ENCODE measurements at regions not wholly inside any gene's neighbourhood (a gene's known extent, or its start where the extent isn't known, plus 50 kb on each side); places are given as distances from the start of the nearest gene placed in this dataset.

DNA sequence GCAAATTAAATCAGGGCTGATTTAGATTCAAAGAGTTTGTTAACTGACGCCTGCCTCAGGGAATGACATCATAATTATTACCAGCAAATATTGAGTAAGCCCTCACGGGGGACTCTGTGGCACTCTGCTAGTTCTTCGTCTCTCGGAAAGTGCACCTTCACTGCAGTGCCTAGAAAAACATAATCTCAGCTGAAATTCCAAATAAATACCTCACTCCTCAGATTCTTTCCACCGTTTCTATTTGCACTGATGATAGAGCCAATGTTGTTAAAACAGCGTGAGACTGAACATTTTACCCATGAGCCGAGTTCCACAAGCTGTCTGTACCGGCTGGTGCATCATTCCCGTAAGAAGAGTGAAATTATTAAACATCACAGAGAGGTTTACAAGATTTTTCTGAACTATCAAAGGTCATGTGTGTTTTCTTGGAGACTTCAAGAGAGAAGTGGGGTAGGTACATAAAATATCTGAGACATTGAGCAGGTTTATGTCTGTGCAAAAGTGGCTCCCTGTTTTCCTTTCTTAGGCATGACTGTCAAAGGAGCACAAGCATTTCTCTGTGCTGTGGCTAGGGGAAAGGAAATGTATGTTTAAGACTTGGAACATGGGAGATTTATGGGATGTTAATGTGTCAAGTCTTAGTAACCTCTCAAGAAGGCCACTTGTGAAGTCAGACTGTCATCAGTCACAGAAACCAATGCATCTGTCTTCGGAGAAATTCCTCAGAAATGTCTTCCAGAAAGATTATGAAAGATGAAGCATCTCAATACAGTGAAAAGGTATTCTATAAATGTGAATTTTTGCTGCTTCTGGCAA is 119.6 kb downstream of the CBLL2 start:
- no peak for TF ChIP-seq EZH2 (IDR thresholded peaks at IDR 0.05; ENCODE audit: borderline replicate concordance, low read depth, low read length, severe bottlenecking)
- TF ChIP-seq, protein P1, sequence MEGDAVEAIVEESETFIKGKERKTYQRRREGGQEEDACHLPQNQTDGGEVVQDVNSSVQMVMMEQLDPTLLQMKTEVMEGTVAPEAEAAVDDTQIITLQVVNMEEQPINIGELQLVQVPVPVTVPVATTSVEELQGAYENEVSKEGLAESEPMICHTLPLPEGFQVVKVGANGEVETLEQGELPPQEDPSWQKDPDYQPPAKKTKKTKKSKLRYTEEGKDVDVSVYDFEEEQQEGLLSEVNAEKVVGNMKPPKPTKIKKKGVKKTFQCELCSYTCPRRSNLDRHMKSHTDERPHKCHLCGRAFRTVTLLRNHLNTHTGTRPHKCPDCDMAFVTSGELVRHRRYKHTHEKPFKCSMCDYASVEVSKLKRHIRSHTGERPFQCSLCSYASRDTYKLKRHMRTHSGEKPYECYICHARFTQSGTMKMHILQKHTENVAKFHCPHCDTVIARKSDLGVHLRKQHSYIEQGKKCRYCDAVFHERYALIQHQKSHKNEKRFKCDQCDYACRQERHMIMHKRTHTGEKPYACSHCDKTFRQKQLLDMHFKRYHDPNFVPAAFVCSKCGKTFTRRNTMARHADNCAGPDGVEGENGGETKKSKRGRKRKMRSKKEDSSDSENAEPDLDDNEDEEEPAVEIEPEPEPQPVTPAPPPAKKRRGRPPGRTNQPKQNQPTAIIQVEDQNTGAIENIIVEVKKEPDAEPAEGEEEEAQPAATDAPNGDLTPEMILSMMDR (IDR thresholded peaks at IDR 0.05; ENCODE audit: extremely low read depth in 1 of 2, insufficient read depth in 1 of 2, low read depth in 1 of 2, low read length in 2 of 2) = no peak
- TF ChIP-seq POLR2A (IDR thresholded peaks at IDR 0.05; ENCODE audit: low read depth, low read length) = no peak
- no peak for TF ChIP-seq POLR2AphosphoS5 (IDR thresholded peaks at IDR 0.05; ENCODE audit: insufficient read depth, low read depth, low read length)
- TF ChIP-seq, protein P2, sequence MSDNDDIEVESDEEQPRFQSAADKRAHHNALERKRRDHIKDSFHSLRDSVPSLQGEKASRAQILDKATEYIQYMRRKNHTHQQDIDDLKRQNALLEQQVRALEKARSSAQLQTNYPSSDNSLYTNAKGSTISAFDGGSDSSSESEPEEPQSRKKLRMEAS (IDR thresholded peaks at IDR 0.05; ENCODE audit: insufficient read depth, insufficient read length) = no peak
- TF ChIP-seq MYC (IDR thresholded peaks at IDR 0.05; ENCODE audit: low read depth, low read length) = no peak
- no peak for TF ChIP-seq JUN (IDR thresholded peaks at IDR 0.05; ENCODE audit: borderline replicate concordance, insufficient read depth, insufficient read length, low read depth)
- no peak for TF ChIP-seq GATA2 (IDR thresholded peaks at IDR 0.05; ENCODE audit: insufficient read depth, insufficient read length, low read depth, low read length)
